A549 (cell line): ENCODE measurements at regions not wholly inside any gene's neighbourhood (a gene's known extent, or its start where the extent isn't known, plus 50 kb on each side); places are given as distances from the start of the nearest gene placed in this dataset.

Source experiments
- ATAC-seq, 2 experiments: fragments of 200-7000 bp in 1 of 2; fragments of >200 bp in 1 of 2; cut with Nextera tagmentation in 1 of 2; cut with Tn5 transposase in 1 of 2; 3 replicates each; pipeline versions ENCODE4 v1.8.0 to v1.9.1; 2018 to 2020; ENCODE audit warnings: mild to moderate bottlenecking in 1 of 2, moderate library complexity in 1 of 2
- CTCF ChIA-PET: fragments of 300-600 bp; sonication (Branson Sonifier 250); formaldehyde crosslinking; extraction: SDS; loops from one replicate; lab custom pipeline; 2021; ENCODE audit warnings: antibody characterized with exemption, inconsistent platforms; lab: Yijun Ruan, JAX
- POLR2A ChIA-PET: fragments of 350-600 bp; formaldehyde crosslinking; extraction: SDS; loops from one replicate; lab custom pipeline; 2021; ENCODE audit warnings: antibody characterized with exemption, inconsistent platforms; lab: Yijun Ruan, JAX
- DNase-seq, 2 experiments: peaks; one replicate each; pipeline versions ENCODE4 v3.0.0 to v3.0.0-alpha.2; 2011 to 2016; ENCODE audit warnings: low read depth in 1 of 2, low spot score in 1 of 2
- FAIRE-seq: peaks from 2 replicates; lab custom pipeline; 2011; peaks lifted over from hg19 to GRCh38; lab: Jason Lieb, UNC
- H3K27ac ChIP-seq, 2 experiments: fragments of >200 bp; sonication (Bioruptor Twin); formaldehyde crosslinking; 3 replicates each; pipeline ENCODE4 v1.5.1; 2016 to 2017
- H3K4me1 ChIP-seq: fragments of >200 bp; sonication (Bioruptor Twin); formaldehyde crosslinking; 3 replicates; pipeline ENCODE4 v1.6.1; 2016
- H3K4me2 ChIP-seq: fragments of >200 bp; sonication (Bioruptor Twin); formaldehyde crosslinking; 3 replicates; pipeline ENCODE4 v1.6.1; 2016
- H3K4me3 ChIP-seq: fragments of >200 bp; sonication (Bioruptor Twin); formaldehyde crosslinking; 3 replicates; pipeline ENCODE4 v1.5.1; 2016
- H3K9me3 ChIP-seq: fragments of >200 bp; sonication (Bioruptor Twin); formaldehyde crosslinking; 3 replicates; pipeline ENCODE4 v1.6.1; 2016
- CEBPB ChIP-seq, 2 experiments: fragments of >200 bp in 1 of 2; sonication (Bioruptor Twin) in 1 of 2; formaldehyde crosslinking in 1 of 2; IDR thresholded peaks; 2 replicates each; pipeline ENCODE4 v1.6.1; 2012 to 2016
- CHD2 ChIP-seq: fragments of 150-350 bp; IDR thresholded peaks from 2 replicates; pipeline ENCODE4 v1.6.1; 2014; ENCODE audit warnings: low read length; ENCODE audit not compliant: partially characterized antibody
- CHD4 ChIP-seq: fragments of 200-600 bp; sonication (generic); IDR thresholded peaks from 2 replicates; pipeline ENCODE4 v1.6.1; 2016; ENCODE audit warnings: antibody characterized with exemption, mild to moderate bottlenecking, borderline replicate concordance
- FOSB ChIP-seq: fragments of 250-450 bp; sonication (Bioruptor Pico); IDR thresholded peaks from 2 replicates; pipeline ENCODE4 v1.5.0; 2020; ENCODE audit warnings: mild to moderate bottlenecking, moderate library complexity
- FOXS1 ChIP-seq: fragments of 250-450 bp; sonication (Bioruptor Pico); IDR thresholded peaks from 2 replicates; pipeline ENCODE4 v1.5.0; 2020; ENCODE audit warnings: mild to moderate bottlenecking, moderate library complexity
- GATA3 ChIP-seq: IDR thresholded peaks from 2 replicates; pipeline ENCODE4 v1.6.1; 2012; ENCODE audit warnings: borderline replicate concordance
- HOXA7 ChIP-seq: fragments of 250-450 bp; sonication (Bioruptor Pico); IDR thresholded peaks from 2 replicates; pipeline ENCODE4 v1.5.0; 2020; ENCODE audit warnings: mild to moderate bottlenecking, moderate library complexity
- HOXB13 ChIP-seq: fragments of 250-450 bp; sonication (Bioruptor Pico); IDR thresholded peaks from 2 replicates; pipeline ENCODE4 v1.5.0; 2020; ENCODE audit warnings: low read depth, mild to moderate bottlenecking, moderate library complexity
- JUN ChIP-seq, 2 experiments: fragments of >200 bp; sonication (Bioruptor Twin); formaldehyde crosslinking; IDR thresholded peaks; 2 replicates in 1 of 2; 3 replicates in 1 of 2; pipeline ENCODE4 v1.6.1; 2016 to 2017
- JUNB ChIP-seq: fragments of >200 bp; sonication (Bioruptor Twin); formaldehyde crosslinking; IDR thresholded peaks from 2 replicates; pipeline ENCODE4 v1.6.1; 2016
- KDM1A ChIP-seq: fragments of 200-600 bp; sonication (generic); IDR thresholded peaks from 2 replicates; pipeline ENCODE4 v1.6.1; 2016; ENCODE audit warnings: low read depth, mild to moderate bottlenecking
- KDM5A ChIP-seq: fragments of 200-600 bp; sonication (generic); IDR thresholded peaks from 2 replicates; pipeline ENCODE4 v1.6.1; 2016; ENCODE audit warnings: antibody characterized with exemption, mild to moderate bottlenecking
- MAFK ChIP-seq: fragments of 450-650 bp; IDR thresholded peaks from 2 replicates; pipeline ENCODE4 v1.6.1; 2014; ENCODE audit not compliant: partially characterized antibody
- MAZ ChIP-seq: fragments of 150-350 bp; IDR thresholded peaks from 2 replicates; pipeline ENCODE4 v1.6.1; 2014; ENCODE audit warnings: antibody characterized with exemption, low read depth, low read length, borderline replicate concordance
- MYC ChIP-seq: IDR thresholded peaks from 2 replicates; pipeline ENCODE4 v1.6.1; 2012; ENCODE audit warnings: mild to moderate bottlenecking, inconsistent platforms, low read length, improper control_type of control experiment, borderline replicate concordance
- NFE2L2 ChIP-seq: fragments of 150-350 bp; conservative IDR thresholded peaks from 2 replicates; pipeline ENCODE4 v1.6.1; 2014; ENCODE audit warnings: low read length
- PHF8 ChIP-seq: fragments of 200-600 bp; sonication (generic); IDR thresholded peaks from 2 replicates; pipeline ENCODE4 v1.6.1; 2016; ENCODE audit warnings: low read depth, mild to moderate bottlenecking, antibody characterized with exemption, moderate library complexity, borderline replicate concordance
- POLR2AphosphoS2 ChIP-seq: conservative IDR thresholded peaks from 2 replicates; pipeline ENCODE4 v1.6.1; 2012; ENCODE audit warnings: low read length, improper control_type of control experiment, inconsistent platforms
- RARB ChIP-seq: fragments of 250-450 bp; sonication (Bioruptor Pico); IDR thresholded peaks from 2 replicates; pipeline ENCODE4 v1.8.0; 2021; ENCODE audit warnings: mild to moderate bottlenecking, moderate library complexity
- RFX5 ChIP-seq: fragments of 450-650 bp; IDR thresholded peaks from 2 replicates; pipeline ENCODE4 v1.7.1; 2014; ENCODE audit warnings: antibody characterized with exemption, mild to moderate bottlenecking, moderate library complexity
- RNF2 ChIP-seq: fragments of 200-600 bp; sonication (generic); IDR thresholded peaks from 2 replicates; pipeline ENCODE4 v1.6.1; 2016; ENCODE audit warnings: low read depth, mild to moderate bottlenecking, antibody characterized with exemption, moderate library complexity, borderline replicate concordance
- SMC3 ChIP-seq: fragments of >200 bp; sonication (Bioruptor Twin); formaldehyde crosslinking; IDR thresholded peaks from 3 replicates; pipeline ENCODE4 v1.6.1; 2018; ENCODE audit warnings: inconsistent platforms
- TFCP2L1 ChIP-seq: fragments of 250-450 bp; sonication (Bioruptor Pico); IDR thresholded peaks from 2 replicates; pipeline ENCODE4 v1.5.0; 2021; ENCODE audit warnings: mild to moderate bottlenecking
- TP53 ChIP-seq: fragments of 250-450 bp; sonication (Bioruptor Pico); IDR thresholded peaks from 2 replicates; pipeline ENCODE4 v1.5.0; 2021; ENCODE audit warnings: mild to moderate bottlenecking, moderate library complexity
- ZC3H11A ChIP-seq: fragments of 450-650 bp; IDR thresholded peaks from 2 replicates; pipeline ENCODE4 v1.6.1; 2014; ENCODE audit warnings: antibody characterized with exemption, mild to moderate bottlenecking
- WGBS: methylation state at CpG from one replicate; pipeline ENCODE4 v1.1.6; 2017; ENCODE audit errors: missing lambda C conversion rate; 5-methylcytosine and 5-hydroxymethylcytosine counted together
- TF ChIP-seq, protein P1 (sequence below): IDR thresholded peaks from 2 replicates; pipeline ENCODE4 v1.6.1; 2012
- TF ChIP-seq, protein P2 (sequence below): fragments of 150-350 bp; IDR thresholded peaks from 2 replicates; pipeline ENCODE4 v1.6.1; 2014; ENCODE audit warnings: low read depth, mild to moderate bottlenecking, low read length
- TF ChIP-seq, protein P3 (sequence below): fragments of >200 bp; sonication (Bioruptor Twin); formaldehyde crosslinking; IDR thresholded peaks from 2 replicates; pipeline ENCODE4 v1.6.1; 2016
- TF ChIP-seq, protein P4 (sequence below): fragments of 450-650 bp; IDR thresholded peaks from 2 replicates; pipeline ENCODE4 v1.6.1; 2014; ENCODE audit warnings: antibody characterized with exemption
- TF ChIP-seq, protein P5 (sequence below): fragments of 250-450 bp; sonication (Bioruptor Pico); IDR thresholded peaks from 2 replicates; pipeline ENCODE4 v1.5.0; 2020; ENCODE audit warnings: low read depth, mild to moderate bottlenecking, moderate library complexity

DNA sequence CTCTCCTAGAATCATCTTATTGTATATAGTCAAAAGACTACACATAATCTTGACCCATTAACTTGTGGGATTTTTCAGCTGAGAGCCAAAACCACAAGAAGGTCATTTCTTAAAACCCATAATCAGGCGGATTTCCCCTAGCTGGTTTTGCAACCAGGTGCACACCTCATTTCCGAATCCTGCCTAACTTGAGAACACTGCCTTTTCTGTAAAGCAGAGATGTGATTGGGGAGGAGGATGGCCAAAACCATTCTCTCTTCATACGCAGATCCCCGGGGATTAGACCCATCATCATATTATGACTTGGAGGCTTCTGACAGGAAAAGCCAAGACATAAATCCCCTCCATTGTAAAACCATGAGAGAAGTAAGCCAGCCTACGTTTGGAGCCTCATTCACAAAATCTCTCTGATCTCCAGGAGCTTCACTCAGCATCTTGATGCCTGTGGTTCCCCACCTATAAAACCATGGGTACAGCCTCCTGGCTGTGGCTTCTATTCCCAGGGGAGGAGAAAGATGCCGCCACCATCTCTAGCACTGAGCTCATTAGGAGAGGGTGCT, 191.3 kb downstream of the KIF18A start:
- ChIA-PET CTCF (no interaction called here), POLR2A (no interaction called here)
- 0 out of 3 replicates have a peak, but pooled peaks cover 6% of the 10 kb centered on the region for H3K4me1 ChIP-seq
- 79% methylated on average over 6 of the region's 6 CpGs for WGBS
- H3K9me3 ChIP-seq = peaks cover 4% of the 10 kb centered on the region; the same call in 1 of the 3 replicates
- DNase-seq (no peak), ATAC-seq (no peak), FAIRE-seq (no peak)
- TF ChIP-seq RARB (no peak), PHF8 (no peak), MAZ (no peak), JUNB (no peak), FOXS1 (CRISPR knock-in tag) (no peak), KDM5A (no peak), MYC (no peak), NFE2L2 (no peak), RFX5 (no peak), CHD2 (no peak), SMC3 (no peak), ZC3H11A (no peak), HOXA7 (CRISPR knock-in tag) (no peak), FOSB (no peak)
- TF ChIP-seq, protein P1, sequence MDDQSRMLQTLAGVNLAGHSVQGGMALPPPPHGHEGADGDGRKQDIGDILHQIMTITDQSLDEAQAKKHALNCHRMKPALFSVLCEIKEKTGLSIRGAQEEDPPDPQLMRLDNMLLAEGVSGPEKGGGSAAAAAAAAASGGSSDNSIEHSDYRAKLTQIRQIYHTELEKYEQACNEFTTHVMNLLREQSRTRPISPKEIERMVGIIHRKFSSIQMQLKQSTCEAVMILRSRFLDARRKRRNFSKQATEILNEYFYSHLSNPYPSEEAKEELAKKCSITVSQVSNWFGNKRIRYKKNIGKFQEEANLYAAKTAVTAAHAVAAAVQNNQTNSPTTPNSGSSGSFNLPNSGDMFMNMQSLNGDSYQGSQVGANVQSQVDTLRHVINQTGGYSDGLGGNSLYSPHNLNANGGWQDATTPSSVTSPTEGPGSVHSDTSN = no peak
- TF ChIP-seq, protein P2, sequence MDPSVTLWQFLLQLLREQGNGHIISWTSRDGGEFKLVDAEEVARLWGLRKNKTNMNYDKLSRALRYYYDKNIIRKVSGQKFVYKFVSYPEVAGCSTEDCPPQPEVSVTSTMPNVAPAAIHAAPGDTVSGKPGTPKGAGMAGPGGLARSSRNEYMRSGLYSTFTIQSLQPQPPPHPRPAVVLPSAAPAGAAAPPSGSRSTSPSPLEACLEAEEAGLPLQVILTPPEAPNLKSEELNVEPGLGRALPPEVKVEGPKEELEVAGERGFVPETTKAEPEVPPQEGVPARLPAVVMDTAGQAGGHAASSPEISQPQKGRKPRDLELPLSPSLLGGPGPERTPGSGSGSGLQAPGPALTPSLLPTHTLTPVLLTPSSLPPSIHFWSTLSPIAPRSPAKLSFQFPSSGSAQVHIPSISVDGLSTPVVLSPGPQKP = no peak
- H3K4me2 ChIP-seq = no peak overlapping the region
- H3K4me3 ChIP-seq = no peak overlapping the region
- H3K27ac ChIP-seq = no peak overlapping the region

DNA sequence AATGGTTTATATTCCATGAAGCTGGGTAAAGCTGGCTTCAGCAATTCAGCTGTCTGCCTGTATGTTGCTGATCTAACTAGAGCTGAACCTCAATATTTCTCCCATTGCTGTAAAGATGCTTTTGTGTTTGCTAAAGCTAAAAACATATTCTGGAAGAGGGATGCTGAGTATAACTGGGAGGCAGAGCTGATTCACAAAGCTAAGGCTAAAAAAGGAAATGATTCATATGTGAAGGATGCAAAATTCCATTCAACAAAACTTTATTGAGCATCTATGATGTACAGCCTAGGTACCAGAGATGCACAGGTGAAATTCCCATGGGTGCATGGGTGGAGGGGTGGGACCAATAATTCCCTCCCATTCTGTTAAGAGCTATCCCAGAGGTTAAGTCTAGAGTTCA, 193.9 kb downstream of the KIF18A start:
- H3K27ac ChIP-seq = no peak overlapping the region
- ChIA-PET POLR2A (no interaction called here), CTCF (interaction anchor here (1.4 to 1.6 kb wide), 2 partner anchors 13 to 195 kb away, joined by 3 to 5 read pairs; no protein-coding TSS in a partner anchor)
- H3K4me2 ChIP-seq = no peak overlapping the region
- TF ChIP-seq POLR2AphosphoS2 (no peak), TP53 (CRISPR knock-in tag) (no peak), HOXB13 (CRISPR knock-in tag) (no peak), GATA3 (no peak), MYC (no peak), TFCP2L1 (CRISPR knock-in tag) (no peak), RNF2 (no peak), RARB (no peak), MAFK (no peak), CEBPB (IDR thresholded peaks at IDR 0.05) (no peak), RFX5 (no peak), CHD4 (no peak), KDM1A (no peak), JUN (IDR thresholded peaks at IDR 0.05) (no peak)
- TF ChIP-seq, protein P3, sequence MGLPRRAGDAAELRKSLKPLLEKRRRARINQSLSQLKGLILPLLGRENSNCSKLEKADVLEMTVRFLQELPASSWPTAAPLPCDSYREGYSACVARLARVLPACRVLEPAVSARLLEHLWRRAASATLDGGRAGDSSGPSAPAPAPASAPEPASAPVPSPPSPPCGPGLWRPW = no peak
- TF ChIP-seq, protein P4, sequence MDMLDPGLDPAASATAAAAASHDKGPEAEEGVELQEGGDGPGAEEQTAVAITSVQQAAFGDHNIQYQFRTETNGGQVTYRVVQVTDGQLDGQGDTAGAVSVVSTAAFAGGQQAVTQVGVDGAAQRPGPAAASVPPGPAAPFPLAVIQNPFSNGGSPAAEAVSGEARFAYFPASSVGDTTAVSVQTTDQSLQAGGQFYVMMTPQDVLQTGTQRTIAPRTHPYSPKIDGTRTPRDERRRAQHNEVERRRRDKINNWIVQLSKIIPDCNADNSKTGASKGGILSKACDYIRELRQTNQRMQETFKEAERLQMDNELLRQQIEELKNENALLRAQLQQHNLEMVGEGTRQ = no peak
- TF ChIP-seq, protein P5, sequence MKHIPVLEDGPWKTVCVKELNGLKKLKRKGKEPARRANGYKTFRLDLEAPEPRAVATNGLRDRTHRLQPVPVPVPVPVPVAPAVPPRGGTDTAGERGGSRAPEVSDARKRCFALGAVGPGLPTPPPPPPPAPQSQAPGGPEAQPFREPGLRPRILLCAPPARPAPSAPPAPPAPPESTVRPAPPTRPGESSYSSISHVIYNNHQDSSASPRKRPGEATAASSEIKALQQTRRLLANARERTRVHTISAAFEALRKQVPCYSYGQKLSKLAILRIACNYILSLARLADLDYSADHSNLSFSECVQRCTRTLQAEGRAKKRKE = no peak
- DNase-seq (no peak), ATAC-seq (no peak), FAIRE-seq (no peak)
- no peaks in the 10 kb centered on the region for H3K9me3 ChIP-seq
- H3K4me1 ChIP-seq = peaks cover 24% of the 10 kb centered on the region
- no peak overlapping the region for H3K4me3 ChIP-seq
